ENCODE measurements at regions not wholly inside any gene's neighbourhood (a gene's known extent, or its start where the extent isn't known, plus 50 kb on each side); places are given as distances from the start of the nearest gene placed in this dataset.

DNA sequence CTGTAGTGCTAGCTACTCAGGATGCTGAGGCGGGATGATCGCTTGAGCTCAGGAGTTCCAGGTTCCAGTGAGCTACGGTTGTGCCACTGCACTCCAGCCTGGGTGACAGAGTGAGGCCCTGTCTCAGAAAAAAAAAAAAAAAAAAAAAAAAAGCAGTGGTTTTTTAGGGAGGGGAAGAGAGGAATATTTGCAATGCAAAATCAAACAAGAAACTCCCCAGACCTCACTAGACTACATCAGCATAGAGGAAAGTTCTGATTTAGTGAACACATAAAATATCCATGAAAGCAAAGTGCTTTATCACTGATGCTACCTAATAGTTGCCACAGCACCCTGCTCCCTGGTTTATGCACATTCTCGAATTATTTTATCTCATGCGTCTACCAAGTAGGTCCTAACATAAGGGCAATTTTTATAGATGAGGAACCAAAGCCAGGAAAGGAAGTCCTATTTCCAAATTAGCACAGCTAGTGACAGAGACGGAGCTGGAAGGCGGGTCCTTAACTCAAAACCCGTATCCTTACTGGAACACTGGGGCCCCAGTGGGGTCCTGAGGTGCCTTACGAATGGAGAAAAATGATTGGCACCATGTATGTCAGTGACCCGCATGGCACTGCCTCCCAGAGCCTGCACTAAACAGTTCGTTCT lies 50.7 kb upstream of the GPR157 start:
- Mint-ChIP-seq H3K36me3 (ENCODE audit: insufficient read depth) (no peaks in the 10 kb centered on the region), H3K27me3 (ENCODE audit: low read depth) (peaks cover 29% of the 10 kb centered on the region), H3K4me3 (no peak overlapping the region), H3K4me1 (ENCODE audit: low read depth) (peaks cover 7% of the 10 kb centered on the region), H3K9me3 (no peaks in the 10 kb centered on the region)
- no peak for DNase-seq
- no peak for ATAC-seq

DNA sequence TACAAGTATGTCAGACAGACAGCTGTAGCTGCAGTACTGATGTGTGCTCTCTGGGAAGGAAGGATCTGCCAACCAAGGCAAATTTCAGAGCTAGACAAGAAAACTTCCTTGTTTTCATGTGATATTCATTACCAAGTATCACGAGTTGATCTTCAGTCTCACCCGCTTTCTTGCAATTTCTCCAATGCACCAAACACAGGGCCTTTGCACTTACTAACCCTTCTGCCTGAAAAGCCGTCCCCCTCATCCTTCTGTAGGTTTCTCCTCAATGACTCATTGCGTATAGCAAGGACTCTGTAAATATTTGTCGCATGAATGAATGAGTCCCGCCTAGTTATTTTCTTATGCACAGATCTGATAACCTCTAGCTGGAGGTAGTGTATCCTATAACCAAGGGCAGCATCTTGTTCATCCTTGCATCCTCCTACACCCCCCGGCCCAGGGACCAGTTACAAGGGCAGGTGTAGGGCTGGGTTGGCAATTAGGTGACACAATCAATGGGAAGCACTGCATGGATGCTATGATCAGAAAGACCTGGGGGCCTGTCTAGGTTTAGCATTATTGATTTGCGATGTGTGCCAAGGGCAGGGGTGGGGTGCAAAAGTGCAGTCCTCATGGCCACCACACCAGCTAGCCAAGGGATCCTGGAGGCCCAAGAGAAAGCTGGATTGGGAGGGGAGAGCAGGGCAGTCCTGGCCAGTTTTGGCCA lies 51.4 kb upstream of the GPR157 start:
- Mint-ChIP-seq H3K4me3 (no peak overlapping the region), H3K36me3 (ENCODE audit: insufficient read depth) (no peaks in the 10 kb centered on the region), H3K9me3 (no peaks in the 10 kb centered on the region), H3K4me1 (ENCODE audit: low read depth) (peaks cover 7% of the 10 kb centered on the region), H3K27me3 (ENCODE audit: low read depth) (peaks cover 30% of the 10 kb centered on the region)
- DNase-seq (no peak), ATAC-seq (no peak)

DNA sequence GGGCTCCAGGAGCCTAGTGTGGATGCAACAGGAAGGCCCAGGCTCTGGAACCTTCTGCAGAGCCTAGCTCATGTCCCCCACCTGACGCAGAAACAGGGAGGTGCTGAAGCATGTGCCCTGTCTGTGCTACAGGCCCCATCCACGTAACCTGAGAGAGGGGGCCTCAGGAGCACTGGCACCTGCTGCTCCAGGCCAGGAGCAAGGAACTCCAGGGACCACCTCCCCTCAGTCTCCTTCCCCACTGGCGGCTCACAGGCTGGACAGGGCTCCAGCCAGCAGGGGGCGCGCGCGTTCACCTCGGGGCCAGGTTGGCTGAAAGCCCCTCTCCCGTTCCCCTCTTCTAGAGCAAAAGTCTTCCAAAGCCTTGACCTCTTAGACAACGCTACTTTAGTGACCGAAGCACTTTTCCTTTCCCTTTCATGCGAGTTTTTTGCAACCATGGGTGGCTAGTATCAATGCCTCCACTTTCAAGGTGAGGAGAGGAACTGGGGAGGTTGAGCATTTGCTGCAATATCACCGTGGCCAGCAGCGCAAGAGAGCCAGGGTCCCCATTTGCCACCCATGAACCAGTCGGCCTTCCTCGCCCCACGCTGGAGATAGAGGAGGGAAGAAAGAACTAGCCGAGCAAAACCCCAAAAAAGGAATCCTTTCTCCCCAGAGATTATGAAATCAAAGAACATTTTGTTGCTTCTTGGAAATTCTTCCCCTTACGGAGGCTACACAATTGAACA lies 52.4 kb upstream of the GPR157 start:
- DNase-seq (peak; percentile 68), ATAC-seq (peak; percentile 54 to 64)
- H3K27me3 Mint-ChIP-seq (ENCODE audit: low read depth) = peaks cover 29% of the 10 kb centered on the region
- H3K36me3 Mint-ChIP-seq (ENCODE audit: insufficient read depth) = no peaks in the 10 kb centered on the region
- H3K4me3 Mint-ChIP-seq = peak overlapping the region; percentile 73
- H3K4me1 Mint-ChIP-seq (ENCODE audit: low read depth) = peaks cover 7% of the 10 kb centered on the region
- no peaks in the 10 kb centered on the region for H3K9me3 Mint-ChIP-seq

DNA sequence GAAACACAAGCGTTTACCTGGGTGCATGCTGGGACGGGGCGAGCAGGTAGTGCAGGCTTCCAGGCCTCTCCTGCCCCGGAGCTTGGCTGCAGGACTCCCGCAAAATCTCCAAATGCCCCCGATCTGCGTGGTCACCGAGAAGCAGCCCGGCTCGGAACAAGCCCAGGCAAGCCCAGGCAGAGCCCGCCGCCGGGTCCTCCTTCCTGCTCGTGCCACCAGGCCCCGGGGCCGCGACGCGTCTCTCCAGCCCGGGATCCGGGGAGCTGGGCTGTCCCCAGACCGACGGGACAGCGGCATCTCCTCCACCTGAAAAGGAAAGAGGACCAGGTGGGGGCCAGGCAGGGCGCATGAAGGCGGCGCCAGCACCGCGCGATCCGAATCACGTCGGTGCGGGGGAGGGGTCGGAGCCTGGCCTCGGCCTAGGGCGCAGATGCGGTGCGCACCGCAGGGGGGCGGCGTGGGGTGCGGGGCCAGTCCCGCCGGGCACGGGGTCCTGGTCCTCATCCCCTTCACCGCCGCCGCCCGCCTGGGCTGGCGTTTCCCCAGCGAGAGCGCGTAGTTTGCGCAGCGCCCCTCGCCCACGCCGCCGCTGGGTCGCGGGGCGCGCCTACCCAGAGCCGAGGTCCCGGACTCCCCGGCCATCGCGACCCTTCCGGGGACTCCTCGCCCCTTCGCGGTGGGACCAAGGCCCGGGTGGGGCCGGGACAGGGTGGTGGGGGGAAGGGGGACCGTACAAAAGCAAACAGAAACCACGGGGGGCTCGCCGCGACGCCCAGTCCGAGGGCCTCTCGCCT lies 52.4 kb upstream of the H6PD start:
- ATAC-seq = peak; percentile 42 to 51
- Mint-ChIP-seq H3K36me3 (ENCODE audit: insufficient read depth) (no peaks in the 10 kb centered on the region), H3K4me1 (ENCODE audit: low read depth) (peaks cover 7% of the 10 kb centered on the region), H3K9me3 (no peaks in the 10 kb centered on the region), H3K27me3 (ENCODE audit: low read depth) (peaks cover 29% of the 10 kb centered on the region), H3K4me3 (peak overlapping the region; percentile 73)
- DNase-seq = no peak

DNA sequence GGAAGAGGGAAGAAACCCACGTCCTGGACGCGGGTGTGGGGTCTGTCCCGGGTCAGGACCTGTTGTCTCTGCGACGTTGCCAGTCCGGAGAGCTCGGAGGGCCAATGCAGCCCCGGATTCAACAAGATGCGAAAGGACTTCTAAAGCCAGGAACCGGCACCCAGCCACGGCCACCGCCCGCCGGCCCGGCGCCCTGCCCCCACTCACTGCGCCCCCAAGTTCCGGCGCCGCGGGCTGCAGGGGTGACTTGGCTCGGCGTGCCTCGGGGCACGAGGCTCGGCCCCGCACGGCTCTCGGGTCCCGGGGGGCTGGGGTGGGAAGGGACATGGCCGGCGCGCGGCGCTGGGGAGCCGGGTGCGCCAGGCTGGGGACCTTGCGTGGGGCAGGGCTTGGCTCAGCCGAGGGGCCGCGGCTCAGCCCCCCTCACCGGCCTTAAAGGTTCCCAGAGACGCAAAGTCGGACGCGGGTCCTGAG lies 51.8 kb upstream of the H6PD start:
- Mint-ChIP-seq H3K4me3 (peak overlapping the region; percentile 62), H3K9me3 (no peaks in the 10 kb centered on the region), H3K36me3 (ENCODE audit: insufficient read depth) (no peaks in the 10 kb centered on the region), H3K4me1 (ENCODE audit: low read depth) (peaks cover 7% of the 10 kb centered on the region), H3K27me3 (ENCODE audit: low read depth) (peaks cover 29% of the 10 kb centered on the region)
- ATAC-seq = peak in 1 of 2 donors; percentile 7
- no peak for DNase-seq

DNA sequence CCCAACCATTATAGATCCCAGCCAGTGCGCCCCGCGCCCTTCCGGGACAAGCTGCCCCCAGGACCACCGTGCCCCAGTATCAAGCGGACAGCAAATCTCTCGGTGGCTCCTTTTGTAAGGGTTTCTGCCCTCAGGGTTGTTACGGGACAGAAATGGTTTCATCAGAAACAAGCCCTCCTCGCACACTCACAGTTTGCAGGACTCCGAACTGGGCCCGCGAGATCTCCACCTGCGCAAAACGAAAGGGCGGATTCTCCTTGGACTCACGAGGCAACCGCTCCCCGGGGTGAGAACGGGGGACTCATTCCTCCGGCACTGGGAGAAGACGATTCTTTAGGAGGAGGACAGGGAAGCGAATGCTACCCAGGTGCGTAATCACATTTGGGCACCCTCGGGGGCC lies 51.1 kb upstream of the H6PD start:
- Mint-ChIP-seq H3K9me3 (no peaks in the 10 kb centered on the region), H3K36me3 (ENCODE audit: insufficient read depth) (no peaks in the 10 kb centered on the region), H3K27me3 (ENCODE audit: low read depth) (peaks cover 29% of the 10 kb centered on the region), H3K4me1 (ENCODE audit: low read depth) (peaks cover 7% of the 10 kb centered on the region), H3K4me3 (peak overlapping the region; percentile 40)
- DNase-seq (no peak), ATAC-seq (no peak)

DNA sequence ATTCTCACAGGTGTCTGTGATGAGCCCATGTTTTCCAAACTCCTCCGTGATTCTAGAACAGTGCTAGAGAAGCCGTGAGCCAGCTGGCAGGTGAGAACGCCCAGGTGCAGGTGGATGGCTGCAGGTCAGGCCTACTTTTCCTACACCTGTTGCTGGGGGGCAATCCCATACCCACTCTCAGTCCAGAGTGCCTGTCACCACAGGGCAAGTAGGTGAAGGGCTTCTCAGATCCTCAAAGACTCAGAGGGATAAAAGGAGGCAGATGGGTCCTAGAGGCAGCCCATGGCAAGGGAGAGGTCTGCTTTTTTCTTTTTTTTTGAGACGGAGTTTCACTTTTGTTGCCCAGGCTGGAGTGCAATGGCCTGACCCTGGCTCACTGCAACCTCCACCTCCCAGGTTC lies 50.7 kb upstream of the H6PD start:
- H3K27me3 Mint-ChIP-seq (ENCODE audit: low read depth) = peaks cover 30% of the 10 kb centered on the region
- no peaks in the 10 kb centered on the region for H3K36me3 Mint-ChIP-seq (ENCODE audit: insufficient read depth)
- DNase-seq = no peak
- no peak for ATAC-seq
- no peaks in the 10 kb centered on the region for H3K9me3 Mint-ChIP-seq
- H3K4me1 Mint-ChIP-seq (ENCODE audit: low read depth) = peaks cover 7% of the 10 kb centered on the region
- H3K4me3 Mint-ChIP-seq = no peak overlapping the region

DNA sequence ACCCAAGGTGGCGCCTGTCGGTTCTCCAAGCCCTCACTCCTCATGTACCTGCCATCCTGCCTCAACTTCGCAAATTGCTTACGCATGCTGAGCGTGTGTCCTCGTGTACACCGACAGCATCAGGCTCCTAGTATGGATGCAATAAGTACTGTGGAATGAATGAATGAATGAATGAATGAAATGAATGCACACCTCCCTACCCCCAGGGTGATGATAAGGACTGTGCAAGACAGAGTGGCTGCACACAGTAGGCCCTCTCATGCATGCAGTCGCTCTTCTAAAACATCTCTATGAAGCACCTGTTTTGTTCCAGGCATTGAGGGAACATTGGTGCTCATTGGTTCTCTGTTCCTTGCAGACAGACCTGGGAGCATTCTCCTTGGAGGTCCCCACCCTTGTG lies 49.8 kb upstream of the H6PD start:
- peaks cover 31% of the 10 kb centered on the region for H3K27me3 Mint-ChIP-seq (ENCODE audit: low read depth)
- DNase-seq (no peak), ATAC-seq (no peak)
- H3K4me1 Mint-ChIP-seq (ENCODE audit: low read depth) = peaks cover 7% of the 10 kb centered on the region
- no peak overlapping the region for H3K4me3 Mint-ChIP-seq
- H3K9me3 Mint-ChIP-seq = no peaks in the 10 kb centered on the region
- H3K36me3 Mint-ChIP-seq (ENCODE audit: insufficient read depth) = no peaks in the 10 kb centered on the region

Measured in activated T-cell treated with anti-CD3 and anti-CD28 coated beads, Interleukin-2, amount 50 U/mL, for 4 hours (primary cell).